ENCODE measurements at regions not wholly inside any gene's neighbourhood (a gene's known extent, or its start where the extent isn't known, plus 50 kb on each side); places are given as distances from the start of the nearest gene placed in this dataset.

DNA sequence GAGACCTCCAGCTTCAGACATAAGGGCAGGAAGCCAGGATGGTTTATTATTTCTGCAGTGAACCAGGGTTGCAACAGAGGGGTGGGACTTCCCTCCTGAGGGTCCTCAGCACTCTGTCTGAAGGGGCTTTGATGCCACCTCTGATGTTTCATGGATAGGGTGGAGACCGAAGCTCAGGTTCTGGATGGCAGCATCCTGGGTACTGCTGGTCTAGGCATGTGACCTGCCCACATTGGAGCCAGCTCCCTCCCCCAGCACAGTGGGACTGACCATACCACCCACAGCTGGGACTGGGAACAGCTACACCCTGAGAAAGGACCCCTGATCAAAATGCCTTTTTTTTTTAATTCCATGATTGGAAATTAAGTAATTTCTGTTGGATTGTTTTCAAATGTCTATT is 355.2 kb downstream of the ZNF516 start:
- CTCF ChIA-PET (ENCODE audit: low intra/inter-chr PET ratio), result no interaction called here
- Histone ChIP-seq H3K9ac (ENCODE audit: insufficient read depth in 1 of 2, low read depth in 2 of 2, low read length in 2 of 2) (no peak overlapping the region), H3K4me2 (ENCODE audit: insufficient read depth, low read length) (no peak overlapping the region), H3K4me3 (no peak overlapping the region), H3K27me3 (ENCODE audit: control insufficient read depth in 2 of 2, insufficient read depth in 2 of 2, low read length in 2 of 2) (peaks cover 0 to 11% of the 10 kb centered on the region in 2 experiments; a peak in 2 of 5 replicates), H2AFZ (ENCODE audit: low read depth, low read length) (no peak overlapping the region), H3K79me2 (ENCODE audit: control insufficient read depth, insufficient read depth, low read length) (no peaks in the 10 kb centered on the region), H3K9me1 (ENCODE audit: control insufficient read depth, insufficient read depth, low read length) (no peaks in the 10 kb centered on the region), H4K20me1 (replicated peaks; ENCODE audit: control insufficient read depth, insufficient read depth, low read length) (no peaks in the 10 kb centered on the region), H3K36me3 (ENCODE audit: control insufficient read depth, insufficient read depth, low read length) (no peaks in the 10 kb centered on the region), H3K27ac (ENCODE audit: extremely low read depth, low read depth, low read length) (no peak overlapping the region), H3K4me1 (replicated peaks in 1 of 2; ENCODE audit: control insufficient read depth in 2 of 2, insufficient read depth in 2 of 2, low read length in 2 of 2) (no peaks in the 10 kb centered on the region), H3K9me3 (replicated peaks; ENCODE audit: control insufficient read depth, insufficient read depth, low read depth, low read length) (no peaks in the 10 kb centered on the region)
- ATAC-seq (no peak), FAIRE-seq (no peak), DNase-seq (ENCODE audit: extremely low read depth in 1 of 4, low spot score in 3 of 4) (no peak)
- WGBS (ENCODE audit: insufficient coverage, low coverage, missing lambda C conversion rate), result 0% methylated on average over 1 of the region's 1 CpG
- in situ Hi-C loops (cut with MboI), result no loop called here
- no TSS peak for BruUV-seq (replicated peaks)
- intact Hi-C loops (cut with micrococcal nuclease), result no loop called here
- POLR2A ChIA-PET, result no interaction called here
- TF ChIP-seq SRF (CRISPR knock-in tag; IDR thresholded peaks at IDR 0.05) (no peak), ZNF766 (CRISPR knock-in tag; conservative IDR thresholded peaks at IDR 0.05) (no peak), MXI1 (IDR thresholded peaks at IDR 0.05; ENCODE audit: low read depth, low read length) (no peak), NEUROD1 (IDR thresholded peaks at IDR 0.05; ENCODE audit: borderline replicate concordance, low read depth, low read length, partially characterized antibody) (no peak), ZKSCAN8 (CRISPR knock-in tag; IDR thresholded peaks at IDR 0.05) (no peak), DPF2 (IDR thresholded peaks at IDR 0.05) (no peak), RB1 (IDR thresholded peaks at IDR 0.05; ENCODE audit: low read depth) (no peak), RBM39 (optimal IDR thresholded peaks at IDR 0.05; ENCODE audit: low read depth, low read length) (no peak)
- TF ChIP-seq, protein P1, sequence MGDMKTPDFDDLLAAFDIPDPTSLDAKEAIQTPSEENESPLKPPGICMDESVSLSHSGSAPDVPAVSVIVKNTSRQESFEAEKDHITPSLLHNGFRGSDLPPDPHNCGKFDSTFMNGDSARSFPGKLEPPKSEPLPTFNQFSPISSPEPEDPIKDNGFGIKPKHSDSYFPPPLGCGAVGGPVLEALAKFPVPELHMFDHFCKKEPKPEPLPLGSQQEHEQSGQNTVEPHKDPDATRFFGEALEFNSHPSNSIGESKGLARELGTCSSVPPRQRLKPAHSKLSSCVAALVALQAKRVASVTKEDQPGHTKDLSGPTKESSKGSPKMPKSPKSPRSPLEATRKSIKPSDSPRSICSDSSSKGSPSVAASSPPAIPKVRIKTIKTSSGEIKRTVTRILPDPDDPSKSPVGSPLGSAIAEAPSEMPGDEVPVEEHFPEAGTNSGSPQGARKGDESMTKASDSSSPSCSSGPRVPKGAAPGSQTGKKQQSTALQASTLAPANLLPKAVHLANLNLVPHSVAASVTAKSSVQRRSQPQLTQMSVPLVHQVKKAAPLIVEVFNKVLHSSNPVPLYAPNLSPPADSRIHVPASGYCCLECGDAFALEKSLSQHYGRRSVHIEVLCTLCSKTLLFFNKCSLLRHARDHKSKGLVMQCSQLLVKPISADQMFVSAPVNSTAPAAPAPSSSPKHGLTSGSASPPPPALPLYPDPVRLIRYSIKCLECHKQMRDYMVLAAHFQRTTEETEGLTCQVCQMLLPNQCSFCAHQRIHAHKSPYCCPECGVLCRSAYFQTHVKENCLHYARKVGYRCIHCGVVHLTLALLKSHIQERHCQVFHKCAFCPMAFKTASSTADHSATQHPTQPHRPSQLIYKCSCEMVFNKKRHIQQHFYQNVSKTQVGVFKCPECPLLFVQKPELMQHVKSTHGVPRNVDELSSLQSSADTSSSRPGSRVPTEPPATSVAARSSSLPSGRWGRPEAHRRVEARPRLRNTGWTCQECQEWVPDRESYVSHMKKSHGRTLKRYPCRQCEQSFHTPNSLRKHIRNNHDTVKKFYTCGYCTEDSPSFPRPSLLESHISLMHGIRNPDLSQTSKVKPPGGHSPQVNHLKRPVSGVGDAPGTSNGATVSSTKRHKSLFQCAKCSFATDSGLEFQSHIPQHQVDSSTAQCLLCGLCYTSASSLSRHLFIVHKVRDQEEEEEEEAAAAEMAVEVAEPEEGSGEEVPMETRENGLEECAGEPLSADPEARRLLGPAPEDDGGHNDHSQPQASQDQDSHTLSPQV (IDR thresholded peaks at IDR 0.05), result no peak
- TF ChIP-seq, protein P2, sequence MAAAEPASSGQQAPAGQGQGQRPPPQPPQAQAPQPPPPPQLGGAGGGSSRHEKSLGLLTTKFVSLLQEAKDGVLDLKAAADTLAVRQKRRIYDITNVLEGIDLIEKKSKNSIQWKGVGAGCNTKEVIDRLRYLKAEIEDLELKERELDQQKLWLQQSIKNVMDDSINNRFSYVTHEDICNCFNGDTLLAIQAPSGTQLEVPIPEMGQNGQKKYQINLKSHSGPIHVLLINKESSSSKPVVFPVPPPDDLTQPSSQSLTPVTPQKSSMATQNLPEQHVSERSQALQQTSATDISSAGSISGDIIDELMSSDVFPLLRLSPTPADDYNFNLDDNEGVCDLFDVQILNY (CRISPR knock-in tag; IDR thresholded peaks at IDR 0.05), result no peak
- TF ChIP-seq, protein P3, sequence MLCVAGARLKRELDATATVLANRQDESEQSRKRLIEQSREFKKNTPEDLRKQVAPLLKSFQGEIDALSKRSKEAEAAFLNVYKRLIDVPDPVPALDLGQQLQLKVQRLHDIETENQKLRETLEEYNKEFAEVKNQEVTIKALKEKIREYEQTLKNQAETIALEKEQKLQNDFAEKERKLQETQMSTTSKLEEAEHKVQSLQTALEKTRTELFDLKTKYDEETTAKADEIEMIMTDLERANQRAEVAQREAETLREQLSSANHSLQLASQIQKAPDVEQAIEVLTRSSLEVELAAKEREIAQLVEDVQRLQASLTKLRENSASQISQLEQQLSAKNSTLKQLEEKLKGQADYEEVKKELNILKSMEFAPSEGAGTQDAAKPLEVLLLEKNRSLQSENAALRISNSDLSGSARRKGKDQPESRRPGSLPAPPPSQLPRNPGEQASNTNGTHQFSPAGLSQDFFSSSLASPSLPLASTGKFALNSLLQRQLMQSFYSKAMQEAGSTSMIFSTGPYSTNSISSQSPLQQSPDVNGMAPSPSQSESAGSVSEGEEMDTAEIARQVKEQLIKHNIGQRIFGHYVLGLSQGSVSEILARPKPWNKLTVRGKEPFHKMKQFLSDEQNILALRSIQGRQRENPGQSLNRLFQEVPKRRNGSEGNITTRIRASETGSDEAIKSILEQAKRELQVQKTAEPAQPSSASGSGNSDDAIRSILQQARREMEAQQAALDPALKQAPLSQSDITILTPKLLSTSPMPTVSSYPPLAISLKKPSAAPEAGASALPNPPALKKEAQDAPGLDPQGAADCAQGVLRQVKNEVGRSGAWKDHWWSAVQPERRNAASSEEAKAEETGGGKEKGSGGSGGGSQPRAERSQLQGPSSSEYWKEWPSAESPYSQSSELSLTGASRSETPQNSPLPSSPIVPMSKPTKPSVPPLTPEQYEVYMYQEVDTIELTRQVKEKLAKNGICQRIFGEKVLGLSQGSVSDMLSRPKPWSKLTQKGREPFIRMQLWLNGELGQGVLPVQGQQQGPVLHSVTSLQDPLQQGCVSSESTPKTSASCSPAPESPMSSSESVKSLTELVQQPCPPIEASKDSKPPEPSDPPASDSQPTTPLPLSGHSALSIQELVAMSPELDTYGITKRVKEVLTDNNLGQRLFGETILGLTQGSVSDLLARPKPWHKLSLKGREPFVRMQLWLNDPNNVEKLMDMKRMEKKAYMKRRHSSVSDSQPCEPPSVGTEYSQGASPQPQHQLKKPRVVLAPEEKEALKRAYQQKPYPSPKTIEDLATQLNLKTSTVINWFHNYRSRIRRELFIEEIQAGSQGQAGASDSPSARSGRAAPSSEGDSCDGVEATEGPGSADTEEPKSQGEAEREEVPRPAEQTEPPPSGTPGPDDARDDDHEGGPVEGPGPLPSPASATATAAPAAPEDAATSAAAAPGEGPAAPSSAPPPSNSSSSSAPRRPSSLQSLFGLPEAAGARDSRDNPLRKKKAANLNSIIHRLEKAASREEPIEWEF (CRISPR knock-in tag; IDR thresholded peaks at IDR 0.05), result no peak
- TF ChIP-seq, protein P4, sequence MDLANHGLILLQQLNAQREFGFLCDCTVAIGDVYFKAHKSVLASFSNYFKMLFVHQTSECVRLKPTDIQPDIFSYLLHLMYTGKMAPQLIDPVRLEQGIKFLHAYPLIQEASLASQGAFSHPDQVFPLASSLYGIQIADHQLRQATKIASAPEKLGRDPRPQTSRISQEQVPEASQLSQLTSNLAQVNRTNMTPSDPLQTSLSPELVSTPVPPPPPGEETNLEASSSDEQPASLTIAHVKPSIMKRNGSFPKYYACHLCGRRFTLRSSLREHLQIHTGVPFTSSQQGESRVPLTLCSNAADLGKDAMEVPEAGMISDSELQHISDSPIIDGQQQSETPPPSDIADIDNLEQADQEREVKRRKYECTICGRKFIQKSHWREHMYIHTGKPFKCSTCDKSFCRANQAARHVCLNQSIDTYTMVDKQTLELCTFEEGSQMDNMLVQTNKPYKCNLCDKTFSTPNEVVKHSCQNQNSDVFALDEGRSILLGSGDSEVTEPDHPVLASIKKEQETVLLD (IDR thresholded peaks at IDR 0.05), result no peak

All from K562 (cell line).